Keratinocyte (primary cell): ENCODE measurements at regions not wholly inside any gene's neighbourhood (a gene's known extent, or its start where the extent isn't known, plus 50 kb on each side); places are given as distances from the start of the nearest gene placed in this dataset.

Experiments used
- CTCF ChIP-seq, 3 experiments: IDR thresholded peaks in 1 of 3; conservative IDR thresholded peaks in 1 of 3; optimal IDR thresholded peaks in 1 of 3; 2 replicates in 2 of 3; 3 replicates in 1 of 3; pipeline versions ENCODE3 to v1.5.1; 2011; ENCODE audit warnings: low read length in 3 of 3, mild to moderate bottlenecking in 3 of 3, moderate library complexity in 2 of 3, control low read depth in 1 of 3, inconsistent platforms in 1 of 3; ENCODE audit not compliant: insufficient read depth in 2 of 3; ENCODE audit errors: extremely low read depth in 1 of 3
- EZH2 ChIP-seq: IDR thresholded peaks from one replicate; pipeline ENCODE4 v1.6.1; 2012; ENCODE audit warnings: inconsistent platforms, mild to moderate bottlenecking, low read length, moderate library complexity

GRCh38 chr2:196586511-196586991 is 53.0 kb upstream of the CCDC150 start:
- no peak for TF ChIP-seq CTCF (optimal IDR thresholded peaks at IDR 0.05 in 1 of 3, IDR thresholded peaks at IDR 0.05 in 1 of 3, conservative IDR thresholded peaks at IDR 0.05 in 1 of 3; ENCODE audit: extremely low read depth in 1 of 3, insufficient read depth in 2 of 3, low read length in 3 of 3)
- no peak for TF ChIP-seq EZH2
